HepG2 (cell line): ENCODE measurements at regions not wholly inside any gene's neighbourhood (a gene's known extent, or its start where the extent isn't known, plus 50 kb on each side); places are given as distances from the start of the nearest gene placed in this dataset.
"Not testable (repeated sequence)": the region's sequence is repeated elsewhere in the genome, so short reads cannot be mapped to it uniquely, and the experiment has no call there.

ENCODE experiments used
- ATAC-seq: fragments of 200-7000 bp; cut with Tn5 transposase; 3 replicates; pipeline ENCODE4 v1.9.1; 2020; ENCODE audit warnings: mild to moderate bottlenecking, moderate library complexity
- BruUV-seq: library from RNA; stranded (reverse); fragments of 400-500 nt; replicated peaks from 2 replicates; lab custom pipeline; 2021; lab: Mats Ljungman, UMichigan
- CTCF ChIA-PET: fragments of 300-600 bp; formaldehyde crosslinking; extraction: SDS; loops from one replicate; lab custom pipeline; 2021; ENCODE audit warnings: low total read pairs, inconsistent platforms, low intra/inter-chr PET ratio; lab: Yijun Ruan, JAX
- POLR2A ChIA-PET: fragments of 350-600 bp; sonication (Branson Sonifier 250); formaldehyde crosslinking; loops from one replicate; lab custom pipeline; 2020; ENCODE audit warnings: antibody characterized with exemption, inconsistent platforms; lab: Yijun Ruan, JAX
- DNase-seq: peaks from one replicate; pipeline ENCODE4 v3.0.0-alpha.2; 2015; ENCODE audit warnings: low spot score
- FAIRE-seq: peaks from 3 replicates; lab custom pipeline; 2011; peaks lifted over from hg19 to GRCh38; lab: Jason Lieb, UNC
- H2AFZ ChIP-seq: one replicate; pipeline ENCODE4 v1.6.1; 2011; ENCODE audit warnings: low read length, inconsistent platforms
- H3K27ac ChIP-seq: fragments of 300-600 bp; 3 replicates; pipeline ENCODE4 v1.8.0; 2011; ENCODE audit warnings: mixed run types, mild to moderate bottlenecking, mixed read lengths, low read length, inconsistent platforms; ENCODE audit not compliant: insufficient read depth; ENCODE audit errors: extremely low read length
- H3K27me3 ChIP-seq, 2 experiments: fragments of 200-600 bp in 1 of 2; 2 replicates in 1 of 2; 3 replicates in 1 of 2; pipeline versions ENCODE4 v1.6.0 to v1.8.0; 2011; ENCODE audit warnings: low read length in 2 of 2, mild to moderate bottlenecking in 2 of 2, moderate library complexity in 2 of 2, inconsistent platforms in 1 of 2; ENCODE audit not compliant: insufficient read depth in 2 of 2, control insufficient read depth in 1 of 2
- H3K36me3 ChIP-seq, 2 experiments: fragments of 200-600 bp in 1 of 2; replicated peaks in 1 of 2; 2 replicates in 1 of 2; 3 replicates in 1 of 2; pipeline versions ENCODE4 v1.5.1 to v1.8.0; 2011; ENCODE audit warnings: low read length in 2 of 2, inconsistent platforms in 1 of 2; ENCODE audit not compliant: insufficient read depth in 2 of 2, control insufficient read depth in 1 of 2
- H3K4me1 ChIP-seq: 2 replicates; pipeline ENCODE4 v1.5.1; 2012; ENCODE audit warnings: low read length, inconsistent platforms; ENCODE audit not compliant: insufficient read depth
- H3K4me2 ChIP-seq: 2 replicates; pipeline ENCODE4 v1.6.0; 2011; ENCODE audit warnings: low read depth, low read length, inconsistent platforms
- H3K4me3 ChIP-seq, 3 experiments: fragments of 200-600 bp in 1 of 3; sonication (generic), shearing (Covaris generic) in 1 of 3; replicated peaks in 1 of 3; 2 replicates each; pipeline ENCODE4 v1.5.1; 2011 to 2016; ENCODE audit warnings: low read length in 3 of 3, inconsistent platforms in 2 of 3, low read depth in 2 of 3, mild to moderate bottlenecking in 2 of 3, control low read depth in 1 of 3, mixed read lengths in 1 of 3; ENCODE audit not compliant: insufficient read depth in 1 of 3
- H3K79me2 ChIP-seq: one replicate; pipeline ENCODE4 v1.6.1; 2011; ENCODE audit warnings: low read length, inconsistent platforms; ENCODE audit not compliant: insufficient read depth
- H3K9ac ChIP-seq: 2 replicates; pipeline ENCODE4 v1.6.0; 2011; ENCODE audit warnings: mild to moderate bottlenecking, low read depth, low read length, inconsistent platforms; ENCODE audit not compliant: insufficient read depth
- H3K9me3 ChIP-seq: 2 replicates; pipeline ENCODE4 v1.5.1; 2012; ENCODE audit warnings: mild to moderate bottlenecking, low read length
- H4K20me1 ChIP-seq: 2 replicates; pipeline ENCODE4 v1.6.0; 2011; ENCODE audit warnings: inconsistent platforms, mild to moderate bottlenecking, low read length, moderate library complexity; ENCODE audit not compliant: insufficient read depth
- ATM ChIP-seq: fragments of 450-650 bp; IDR thresholded peaks from 2 replicates; pipeline ENCODE4 v1.7.1; 2017; ENCODE audit warnings: mild to moderate bottlenecking, borderline replicate concordance
- GLI4 ChIP-seq: sonication (generic); formaldehyde crosslinking; IDR thresholded peaks from 2 replicates; pipeline ENCODE4 v1.5.1; 2020; ENCODE audit warnings: missing genetic modification reagents, mild to moderate bottlenecking, moderate library complexity, borderline replicate concordance
- MAFK ChIP-seq, 2 experiments: IDR thresholded peaks in 1 of 2; conservative IDR thresholded peaks in 1 of 2; 2 replicates each; pipeline ENCODE4 v1.6.1; 2011; ENCODE audit warnings: improper control_type of control experiment in 2 of 2, low read length in 2 of 2
- NFE2L2 ChIP-seq: fragments of 150-350 bp; IDR thresholded peaks from 2 replicates; pipeline ENCODE4 v1.6.1; 2014; ENCODE audit warnings: low read length
- PCBP1 ChIP-seq: fragments of 200-400 bp; formaldehyde crosslinking; IDR thresholded peaks from 2 replicates; pipeline ENCODE4 v1.6.1; 2017; ENCODE audit warnings: mild to moderate bottlenecking, low read depth, low read length, borderline replicate concordance
- ZNF619 ChIP-seq: sonication (generic); formaldehyde crosslinking; IDR thresholded peaks from 2 replicates; pipeline ENCODE4 v1.4.0; 2020; ENCODE audit warnings: mild to moderate bottlenecking, missing genetic modification reagents
- WGBS: methylation state at CpG from one replicate; pipeline ENCODE4 v1.1.6; 2017; ENCODE audit warnings: low lambda C conversion rate; 5-methylcytosine and 5-hydroxymethylcytosine counted together
- in situ Hi-C: cut with HindIII; loops from 2 replicates; pipeline ENCODE4 v1.10.0; 2017; ENCODE audit warnings: low pct_unique_long_range_greater_than_20kb; ENCODE audit not compliant: extremely low pct_ligation_motif_present
- intact Hi-C: fragments of 100-400 bp; cut with micrococcal nuclease; formaldehyde crosslinking; loops from one replicate; pipeline ENCODE4 v1.10.0; 2022; ENCODE audit not compliant: unreplicated experiment
- TF ChIP-seq, protein P1 (sequence below): sonication (generic); formaldehyde crosslinking; IDR thresholded peaks from 2 replicates; pipeline ENCODE4 v1.4.0; 2020; ENCODE audit warnings: missing genetic modification reagents, mild to moderate bottlenecking, borderline replicate concordance
- TF ChIP-seq, protein P2 (sequence below): sonication (generic); formaldehyde crosslinking; IDR thresholded peaks from 2 replicates; pipeline ENCODE4 v1.4.0; 2020; ENCODE audit warnings: missing genetic modification reagents, borderline replicate concordance
- TF ChIP-seq, protein P3 (sequence below): sonication (generic); formaldehyde crosslinking; IDR thresholded peaks from 2 replicates; pipeline ENCODE4 v1.5.0; 2020; ENCODE audit warnings: missing genetic modification reagents
- TF ChIP-seq, protein P4 (sequence below): sonication (generic); formaldehyde crosslinking; IDR thresholded peaks from 2 replicates; pipeline ENCODE4 v1.8.1; 2023; ENCODE audit warnings: mild to moderate bottlenecking, moderate library complexity, missing genetic modification reagents

DNA sequence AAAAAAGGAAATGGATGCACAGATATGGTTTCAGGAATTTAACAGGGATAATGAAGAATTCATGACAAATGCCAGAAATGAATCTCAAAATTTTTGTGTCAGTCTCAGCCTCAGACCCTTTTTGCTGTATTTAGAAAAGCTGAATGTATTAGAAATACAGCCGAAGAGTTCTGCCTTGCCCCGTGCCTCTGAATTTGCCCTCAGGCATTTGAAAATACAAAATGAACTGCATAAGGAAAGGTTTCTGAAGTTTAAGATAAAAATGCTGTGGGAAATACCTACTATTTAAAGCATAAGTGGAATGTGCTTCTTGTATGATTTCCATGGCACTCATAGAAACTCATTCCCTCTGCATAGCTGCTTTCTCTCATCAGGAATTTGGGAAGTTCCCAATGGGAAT is 1580.6 kb downstream of the DPP10 start (continued):
- TF ChIP-seq, protein P1, sequence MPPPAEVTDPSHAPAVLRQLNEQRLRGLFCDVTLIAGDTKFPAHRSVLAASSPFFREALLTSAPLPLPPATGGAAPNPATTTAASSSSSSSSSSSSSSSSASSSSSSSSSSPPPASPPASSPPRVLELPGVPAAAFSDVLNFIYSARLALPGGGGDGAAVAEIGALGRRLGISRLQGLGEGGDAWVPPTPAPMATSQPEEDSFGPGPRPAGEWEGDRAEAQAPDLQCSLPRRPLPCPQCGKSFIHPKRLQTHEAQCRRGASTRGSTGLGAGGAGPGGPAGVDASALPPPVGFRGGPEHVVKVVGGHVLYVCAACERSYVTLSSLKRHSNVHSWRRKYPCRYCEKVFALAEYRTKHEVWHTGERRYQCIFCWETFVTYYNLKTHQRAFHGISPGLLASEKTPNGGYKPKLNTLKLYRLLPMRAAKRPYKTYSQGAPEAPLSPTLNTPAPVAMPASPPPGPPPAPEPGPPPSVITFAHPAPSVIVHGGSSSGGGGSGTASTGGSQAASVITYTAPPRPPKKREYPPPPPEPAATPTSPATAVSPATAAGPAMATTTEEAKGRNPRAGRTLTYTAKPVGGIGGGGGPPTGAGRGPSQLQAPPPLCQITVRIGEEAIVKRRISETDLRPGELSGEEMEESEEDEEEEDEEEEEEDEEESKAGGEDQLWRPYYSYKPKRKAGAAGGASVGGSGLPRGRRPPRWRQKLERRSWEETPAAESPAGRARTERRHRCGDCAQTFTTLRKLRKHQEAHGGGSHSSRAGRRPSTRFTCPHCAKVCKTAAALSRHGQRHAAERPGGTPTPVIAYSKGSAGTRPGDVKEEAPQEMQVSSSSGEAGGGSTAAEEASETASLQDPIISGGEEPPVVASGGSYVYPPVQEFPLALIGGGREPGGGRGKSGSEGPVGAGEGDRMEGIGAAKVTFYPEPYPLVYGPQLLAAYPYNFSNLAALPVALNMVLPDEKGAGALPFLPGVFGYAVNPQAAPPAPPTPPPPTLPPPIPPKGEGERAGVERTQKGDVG (CRISPR knock-in tag): no peak
- TF ChIP-seq ZNF619 (CRISPR knock-in tag): no peak
- no peak for TF ChIP-seq NFE2L2
- TF ChIP-seq, protein P2, sequence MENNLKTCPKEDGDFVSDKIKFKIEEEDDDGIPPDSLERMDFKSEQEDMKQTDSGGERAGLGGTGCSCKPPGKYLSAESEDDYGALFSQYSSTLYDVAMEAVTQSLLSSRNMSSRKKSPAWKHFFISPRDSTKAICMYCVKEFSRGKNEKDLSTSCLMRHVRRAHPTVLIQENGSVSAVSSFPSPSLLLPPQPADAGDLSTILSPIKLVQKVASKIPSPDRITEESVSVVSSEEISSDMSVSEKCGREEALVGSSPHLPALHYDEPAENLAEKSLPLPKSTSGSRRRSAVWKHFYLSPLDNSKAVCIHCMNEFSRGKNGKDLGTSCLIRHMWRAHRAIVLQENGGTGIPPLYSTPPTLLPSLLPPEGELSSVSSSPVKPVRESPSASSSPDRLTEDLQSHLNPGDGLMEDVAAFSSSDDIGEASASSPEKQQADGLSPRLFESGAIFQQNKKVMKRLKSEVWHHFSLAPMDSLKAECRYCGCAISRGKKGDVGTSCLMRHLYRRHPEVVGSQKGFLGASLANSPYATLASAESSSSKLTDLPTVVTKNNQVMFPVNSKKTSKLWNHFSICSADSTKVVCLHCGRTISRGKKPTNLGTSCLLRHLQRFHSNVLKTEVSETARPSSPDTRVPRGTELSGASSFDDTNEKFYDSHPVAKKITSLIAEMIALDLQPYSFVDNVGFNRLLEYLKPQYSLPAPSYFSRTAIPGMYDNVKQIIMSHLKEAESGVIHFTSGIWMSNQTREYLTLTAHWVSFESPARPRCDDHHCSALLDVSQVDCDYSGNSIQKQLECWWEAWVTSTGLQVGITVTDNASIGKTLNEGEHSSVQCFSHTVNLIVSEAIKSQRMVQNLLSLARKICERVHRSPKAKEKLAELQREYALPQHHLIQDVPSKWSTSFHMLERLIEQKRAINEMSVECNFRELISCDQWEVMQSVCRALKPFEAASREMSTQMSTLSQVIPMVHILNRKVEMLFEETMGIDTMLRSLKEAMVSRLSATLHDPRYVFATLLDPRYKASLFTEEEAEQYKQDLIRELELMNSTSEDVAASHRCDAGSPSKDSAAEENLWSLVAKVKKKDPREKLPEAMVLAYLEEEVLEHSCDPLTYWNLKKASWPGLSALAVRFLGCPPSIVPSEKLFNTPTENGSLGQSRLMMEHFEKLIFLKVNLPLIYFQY: no peak
- TF ChIP-seq, protein P3, sequence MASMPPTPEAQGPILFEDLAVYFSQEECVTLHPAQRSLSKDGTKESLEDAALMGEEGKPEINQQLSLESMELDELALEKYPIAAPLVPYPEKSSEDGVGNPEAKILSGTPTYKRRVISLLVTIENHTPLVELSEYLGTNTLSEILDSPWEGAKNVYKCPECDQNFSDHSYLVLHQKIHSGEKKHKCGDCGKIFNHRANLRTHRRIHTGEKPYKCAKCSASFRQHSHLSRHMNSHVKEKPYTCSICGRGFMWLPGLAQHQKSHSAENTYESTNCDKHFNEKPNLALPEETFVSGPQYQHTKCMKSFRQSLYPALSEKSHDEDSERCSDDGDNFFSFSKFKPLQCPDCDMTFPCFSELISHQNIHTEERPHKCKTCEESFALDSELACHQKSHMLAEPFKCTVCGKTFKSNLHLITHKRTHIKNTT: no peak
- TF ChIP-seq, protein P4, sequence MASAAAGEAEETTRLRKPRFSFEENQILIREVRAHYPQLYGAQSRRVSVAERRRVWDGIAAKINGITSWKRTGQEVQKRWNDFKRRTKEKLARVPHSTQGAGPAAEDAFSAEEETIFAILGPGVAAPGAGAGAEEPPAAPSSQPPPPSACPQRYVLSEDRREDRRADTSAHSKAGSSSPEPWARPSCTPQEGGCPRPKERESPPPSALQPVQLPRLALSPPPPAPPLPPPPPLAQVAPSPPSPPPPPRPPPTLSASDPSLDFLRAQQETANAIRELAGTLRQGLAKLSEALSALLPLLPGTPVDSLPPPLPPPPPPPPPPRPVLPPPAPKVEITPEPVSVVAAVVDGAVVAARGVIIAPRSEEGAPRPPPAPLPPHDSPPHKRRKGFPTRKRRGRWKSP (CRISPR knock-in tag): no peak
- TF ChIP-seq GLI4 (CRISPR knock-in tag): no peak
- no peak for TF ChIP-seq PCBP1
- TF ChIP-seq ATM: no peak
- TF ChIP-seq MAFK (conservative IDR thresholded peaks at IDR 0.05 in 1 of 2, IDR thresholded peaks at IDR 0.05 in 1 of 2; ENCODE audit: low read length in 2 of 2): no peak

DNA sequence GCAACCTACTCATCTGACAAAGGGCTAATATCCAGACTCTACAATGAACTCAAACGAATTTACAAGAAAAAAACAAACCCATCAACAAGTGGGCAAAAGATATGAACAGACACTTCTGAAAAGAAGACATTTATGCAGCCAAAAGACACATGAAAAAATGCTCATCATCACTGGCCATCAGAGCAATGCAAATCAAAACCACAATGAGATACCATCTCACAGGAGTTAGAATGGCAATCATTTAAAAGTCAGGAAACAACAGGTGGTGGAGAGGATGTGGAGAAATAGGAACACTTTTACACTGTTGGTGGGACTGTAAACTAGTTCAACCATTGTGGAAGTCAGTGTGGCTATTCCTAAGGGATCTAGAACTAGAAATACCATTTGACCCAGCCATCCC is 1596.3 kb downstream of the DPP10 start:
- H2AFZ ChIP-seq, ATAC-seq, in situ Hi-C loops, BruUV-seq, CTCF ChIA-PET, H3K9ac ChIP-seq, H3K79me2 ChIP-seq, POLR2A ChIA-PET, DNase-seq, intact Hi-C loops, H3K36me3 ChIP-seq, H3K4me3 ChIP-seq, H3K27me3 ChIP-seq, H3K27ac ChIP-seq, H3K4me1 ChIP-seq, H4K20me1 ChIP-seq, H3K4me2 ChIP-seq, FAIRE-seq: not testable (repeated sequence)
- H3K9me3 ChIP-seq: peaks cover 67% of the 10 kb centered on the region
- 0% methylated on average over 1 of the region's 1 CpG for WGBS
